Endodermal cell (in vitro differentiated cells): ENCODE measurements at regions not wholly inside any gene's neighbourhood (a gene's known extent, or its start where the extent isn't known, plus 50 kb on each side); places are given as distances from the start of the nearest gene placed in this dataset.

Source experiments
- DNase-seq: peaks from one replicate; pipeline ENCODE4 v3.0.0-alpha.2; 2017
- H3K27ac ChIP-seq: 2 replicates; pipeline ENCODE4 v1.5.1; 2013; ENCODE audit warnings: mild to moderate bottlenecking, low read depth, low read length, moderate library complexity
- H3K27me3 ChIP-seq: 2 replicates; pipeline ENCODE4 v1.6.1; 2013; ENCODE audit warnings: mild to moderate bottlenecking, low read length, moderate library complexity; ENCODE audit not compliant: insufficient read depth, control insufficient read depth, poor library complexity, severe bottlenecking
- H3K36me3 ChIP-seq: 2 replicates; pipeline ENCODE4 v1.7.0; 2013; ENCODE audit warnings: mild to moderate bottlenecking, low read length, moderate library complexity; ENCODE audit not compliant: control insufficient read depth, insufficient read depth
- H3K4me1 ChIP-seq: one replicate; pipeline ENCODE4 v1.7.0; 2013; ENCODE audit warnings: low read length; ENCODE audit not compliant: control insufficient read depth, insufficient read depth
- H3K4me3 ChIP-seq: 2 replicates; pipeline ENCODE4 v1.5.1; 2013; ENCODE audit warnings: mild to moderate bottlenecking, low read length, moderate library complexity
- H3K9ac ChIP-seq: 2 replicates; pipeline ENCODE4 v1.6.1; 2013; ENCODE audit warnings: mild to moderate bottlenecking, low read length, moderate library complexity; ENCODE audit not compliant: poor library complexity, severe bottlenecking; ENCODE audit errors: extremely low read depth
- H3K9me3 ChIP-seq: 2 replicates; pipeline ENCODE4 v1.6.1; 2013; ENCODE audit warnings: mild to moderate bottlenecking, low read length, moderate library complexity; ENCODE audit not compliant: control insufficient read depth
- H3K27ac Mint-ChIP-seq: 2 replicates; pipeline ENCODE4 v1.8.0; 2020; ENCODE audit warnings: mixed read lengths
- H3K27me3 Mint-ChIP-seq: 2 replicates; pipeline ENCODE4 v1.8.0; 2021; ENCODE audit warnings: mild to moderate bottlenecking, mixed read lengths; ENCODE audit not compliant: insufficient read depth
- H3K36me3 Mint-ChIP-seq: 2 replicates; pipeline ENCODE4 v1.8.0; 2020; ENCODE audit warnings: low read depth, mixed read lengths
- H3K4me1 Mint-ChIP-seq: 2 replicates; pipeline ENCODE4 v1.8.0; 2020; ENCODE audit warnings: mixed read lengths
- H3K4me3 Mint-ChIP-seq: 2 replicates; pipeline ENCODE4 v1.8.0; 2020; ENCODE audit warnings: mild to moderate bottlenecking, moderate library complexity, mixed read lengths
- H3K9me3 Mint-ChIP-seq: 2 replicates; pipeline ENCODE4 v1.8.0; 2020; ENCODE audit warnings: mild to moderate bottlenecking, mixed read lengths
- WGBS, 2 experiments: methylation state at CpG; one replicate each; pipeline versions ENCODE4 v1.1.5 to v1.1.7; 2013; ENCODE audit warnings: missing lambda C conversion rate in 2 of 2, mixed read lengths in 1 of 2; ENCODE audit not compliant: insufficient coverage in 1 of 2, insufficient read length in 1 of 2; 5-methylcytosine and 5-hydroxymethylcytosine counted together
- TF ChIP-seq, protein P1 (sequence below): fragments of 200-600 bp; sonication (generic); conservative IDR thresholded peaks from 2 replicates; pipeline ENCODE4 v1.5.0; 2021; ENCODE audit warnings: antibody characterized with exemption, mild to moderate bottlenecking

DNA sequence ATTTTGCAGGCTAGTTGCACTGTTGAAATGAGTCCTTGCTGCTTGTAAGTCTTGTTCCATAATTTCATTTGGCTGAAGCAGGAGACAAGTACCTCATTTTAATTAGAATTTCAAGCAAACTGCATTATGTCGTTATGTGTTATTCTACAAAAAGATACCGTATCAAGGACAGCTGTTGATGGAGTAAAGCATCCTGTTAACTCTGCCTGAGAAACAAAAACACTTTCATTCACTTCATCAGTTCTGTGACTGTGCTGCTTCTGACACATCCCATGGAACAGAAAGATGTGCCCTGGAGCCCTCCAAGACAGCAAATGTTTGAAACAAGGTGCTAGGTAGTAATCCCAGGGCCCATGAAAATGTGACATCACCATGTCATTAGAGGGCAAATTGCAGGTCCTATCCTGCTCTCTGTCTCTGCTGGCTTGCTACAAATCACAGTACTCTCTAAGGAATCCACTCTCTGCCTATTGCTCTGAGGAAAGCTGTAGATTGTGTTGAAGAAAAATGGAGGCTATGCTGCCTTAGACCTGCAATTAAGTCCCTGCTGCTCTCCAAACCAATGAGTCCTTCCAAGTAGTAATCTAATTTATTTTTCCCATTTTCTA is 209.7 kb upstream of the PARD3B start:
- Mint-ChIP-seq H3K36me3 (no peaks in the 10 kb centered on the region), H3K4me1 (peaks cover 8% of the 10 kb centered on the region), H3K4me3 (no peak overlapping the region), H3K9me3 (no peaks in the 10 kb centered on the region), H3K27ac (no peak overlapping the region), H3K27me3 (no peaks in the 10 kb centered on the region)
- Histone ChIP-seq H3K36me3 (no peaks in the 10 kb centered on the region), H3K9ac (no peak overlapping the region), H3K4me1 (no peaks in the 10 kb centered on the region), H3K9me3 (no peaks in the 10 kb centered on the region), H3K27me3 (no peaks in the 10 kb centered on the region), H3K4me3 (no peak overlapping the region), H3K27ac (no peak overlapping the region)
- TF ChIP-seq, protein P1, sequence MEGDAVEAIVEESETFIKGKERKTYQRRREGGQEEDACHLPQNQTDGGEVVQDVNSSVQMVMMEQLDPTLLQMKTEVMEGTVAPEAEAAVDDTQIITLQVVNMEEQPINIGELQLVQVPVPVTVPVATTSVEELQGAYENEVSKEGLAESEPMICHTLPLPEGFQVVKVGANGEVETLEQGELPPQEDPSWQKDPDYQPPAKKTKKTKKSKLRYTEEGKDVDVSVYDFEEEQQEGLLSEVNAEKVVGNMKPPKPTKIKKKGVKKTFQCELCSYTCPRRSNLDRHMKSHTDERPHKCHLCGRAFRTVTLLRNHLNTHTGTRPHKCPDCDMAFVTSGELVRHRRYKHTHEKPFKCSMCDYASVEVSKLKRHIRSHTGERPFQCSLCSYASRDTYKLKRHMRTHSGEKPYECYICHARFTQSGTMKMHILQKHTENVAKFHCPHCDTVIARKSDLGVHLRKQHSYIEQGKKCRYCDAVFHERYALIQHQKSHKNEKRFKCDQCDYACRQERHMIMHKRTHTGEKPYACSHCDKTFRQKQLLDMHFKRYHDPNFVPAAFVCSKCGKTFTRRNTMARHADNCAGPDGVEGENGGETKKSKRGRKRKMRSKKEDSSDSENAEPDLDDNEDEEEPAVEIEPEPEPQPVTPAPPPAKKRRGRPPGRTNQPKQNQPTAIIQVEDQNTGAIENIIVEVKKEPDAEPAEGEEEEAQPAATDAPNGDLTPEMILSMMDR, result no peak
- DNase-seq, result no peak
- 100% methylated on average over 1 to 2 of the region's 2 CpGs for WGBS, 2 experiments

DNA sequence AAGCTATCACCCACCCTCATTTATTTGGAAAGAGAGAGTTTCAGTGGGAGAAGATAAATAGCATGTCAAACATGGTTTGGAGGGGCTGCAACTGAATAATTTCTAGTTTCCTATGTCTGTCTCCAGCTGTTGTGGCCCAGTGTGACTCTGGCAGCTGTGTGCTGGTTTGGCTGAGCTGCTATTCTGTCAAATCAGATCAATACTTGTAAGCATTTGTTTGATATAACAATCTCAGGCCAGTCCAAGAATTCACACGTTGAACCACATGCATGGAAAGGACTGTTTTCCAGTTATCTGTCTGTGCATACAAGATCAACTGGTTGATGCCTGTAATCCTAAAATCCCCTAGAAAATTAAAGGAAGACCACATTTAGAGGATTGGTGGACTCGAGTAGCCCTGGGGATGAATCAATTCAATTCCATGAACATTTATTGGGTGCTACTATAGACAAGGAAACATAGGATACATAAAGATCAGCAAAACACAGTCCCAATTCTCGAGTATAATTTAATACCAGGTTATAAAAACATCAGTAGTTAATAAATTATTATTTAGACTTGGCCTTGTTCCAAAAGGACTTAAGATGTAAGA is 209.0 kb upstream of the PARD3B start:
- Histone ChIP-seq H3K27ac (no peak overlapping the region), H3K4me1 (no peaks in the 10 kb centered on the region), H3K36me3 (no peaks in the 10 kb centered on the region), H3K4me3 (no peak overlapping the region), H3K27me3 (no peaks in the 10 kb centered on the region), H3K9me3 (no peaks in the 10 kb centered on the region), H3K9ac (no peak overlapping the region)
- WGBS, 2 experiments, result 82 to 96% methylated on average over 2 of the region's 3 CpGs
- Mint-ChIP-seq H3K27ac (no peak overlapping the region), H3K36me3 (no peaks in the 10 kb centered on the region), H3K4me3 (no peak overlapping the region), H3K27me3 (no peaks in the 10 kb centered on the region), H3K4me1 (peaks cover 8% of the 10 kb centered on the region), H3K9me3 (no peaks in the 10 kb centered on the region)
- TF ChIP-seq, protein P1, result no peak
- no peak for DNase-seq

DNA sequence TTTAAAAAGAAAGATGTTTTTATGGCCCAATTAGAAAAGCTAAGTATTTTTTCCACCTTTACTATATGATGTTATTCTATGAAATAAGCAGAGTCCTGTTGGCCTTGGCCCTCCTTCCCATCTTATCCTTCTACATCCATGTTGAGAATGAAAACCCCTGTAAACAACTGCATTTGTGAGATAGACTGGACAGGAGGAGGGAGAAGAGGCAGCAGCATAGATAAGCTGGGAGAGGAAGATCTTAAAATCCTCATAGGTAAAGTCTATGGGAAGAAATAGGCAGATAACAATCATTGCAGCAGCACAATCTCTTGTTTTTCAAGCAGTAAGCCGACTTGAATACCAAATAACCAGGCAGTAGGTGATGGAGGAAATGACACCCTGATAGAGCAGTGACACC is 207.6 kb upstream of the PARD3B start:
- Histone ChIP-seq H3K27me3 (no peaks in the 10 kb centered on the region), H3K9ac (no peak overlapping the region), H3K9me3 (no peaks in the 10 kb centered on the region), H3K36me3 (no peaks in the 10 kb centered on the region), H3K27ac (no peak overlapping the region), H3K4me3 (no peak overlapping the region), H3K4me1 (no peaks in the 10 kb centered on the region)
- Mint-ChIP-seq H3K27ac (no peak overlapping the region), H3K36me3 (no peaks in the 10 kb centered on the region), H3K4me1 (peaks cover 8% of the 10 kb centered on the region), H3K27me3 (no peaks in the 10 kb centered on the region), H3K4me3 (no peak overlapping the region), H3K9me3 (no peaks in the 10 kb centered on the region)
- no peak for DNase-seq
- 93 to 100% methylated on average over 1 of the region's 1 CpG for WGBS, 2 experiments
- TF ChIP-seq, protein P1, result no peak
